ENCODE measurements at regions not wholly inside any gene's neighbourhood (a gene's known extent, or its start where the extent isn't known, plus 50 kb on each side); places are given as distances from the start of the nearest gene placed in this dataset.

DNA sequence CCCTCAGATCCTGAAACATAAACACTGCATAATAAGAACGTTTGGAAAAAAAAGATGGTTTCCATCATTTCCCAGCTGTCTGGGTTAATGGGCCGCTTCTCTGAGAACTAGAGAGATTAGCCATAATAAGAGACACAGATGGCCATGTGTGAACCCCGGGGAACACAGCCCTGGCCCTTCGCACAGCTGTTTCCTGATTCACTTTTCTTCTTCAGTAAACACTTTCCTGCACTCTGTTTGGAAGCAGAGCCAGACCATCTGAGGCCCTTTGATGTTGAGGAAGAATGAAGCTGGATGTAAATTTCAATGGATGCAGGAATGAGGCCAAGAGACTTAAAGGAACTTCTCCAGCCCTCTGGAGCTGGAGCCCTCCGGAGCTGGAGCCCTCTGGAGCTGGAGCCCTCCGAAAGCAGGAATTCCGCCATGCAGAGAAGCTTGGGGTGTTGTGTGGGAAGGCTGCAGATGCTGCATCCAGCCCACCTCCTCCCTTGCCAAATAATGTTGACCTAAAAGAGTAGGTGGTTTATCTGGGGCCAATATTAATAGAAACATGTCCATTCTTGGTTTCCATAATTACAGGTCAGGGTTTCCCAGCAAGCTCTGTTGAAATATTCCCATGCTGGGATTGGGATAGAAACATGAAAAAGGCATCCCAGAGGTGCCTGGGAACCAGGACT is 218.9 kb downstream of the NXNL2 start:
- WGBS (ENCODE audit: insufficient coverage), result 56% methylated on average over 6 of the region's 7 CpGs
- ChIA-PET CTCF (interaction anchor here (0.5 kb wide), 1 partner anchor 498 kb away, joined by 3 read pairs; no protein-coding TSS in a partner anchor), POLR2A (no interaction called here)
- H3K27ac ChIP-seq (ENCODE audit: insufficient read depth in 1 of 2, low read depth in 1 of 2, low read length in 2 of 2, poor library complexity in 1 of 2, severe bottlenecking in 2 of 2), result no peak overlapping the region
- H3K36me3 ChIP-seq (ENCODE audit: control insufficient read depth in 4 of 4, insufficient read depth in 4 of 4, low read length in 3 of 4), result no peaks in the 10 kb centered on the region
- DNase-seq, result no peak
- peaks cover 0 to 11% (median 4%) of the 10 kb centered on the region in 5 experiments for H3K9me3 ChIP-seq (ENCODE audit: control extremely low read depth in 1 of 5, control insufficient read depth in 4 of 5, insufficient read depth in 2 of 5, low read depth in 1 of 5, low read length in 4 of 5)
- no peak overlapping the region for H3K4me3 ChIP-seq (ENCODE audit: control insufficient read depth in 1 of 7, extremely low read depth in 1 of 7, insufficient read depth in 4 of 7, low read depth in 2 of 7, low read length in 6 of 7)
- peaks cover 0 to 36% (median 3%) of the 10 kb centered on the region in 5 experiments for H3K27me3 ChIP-seq (replicated peaks in 2 of 5; ENCODE audit: control insufficient read depth in 4 of 5, insufficient read depth in 5 of 5, low read length in 4 of 5)
- no peaks in the 10 kb centered on the region for H3K4me1 ChIP-seq (ENCODE audit: control extremely low read depth in 1 of 4, control insufficient read depth in 4 of 4, insufficient read depth in 4 of 4, low read length in 3 of 4)

DNA sequence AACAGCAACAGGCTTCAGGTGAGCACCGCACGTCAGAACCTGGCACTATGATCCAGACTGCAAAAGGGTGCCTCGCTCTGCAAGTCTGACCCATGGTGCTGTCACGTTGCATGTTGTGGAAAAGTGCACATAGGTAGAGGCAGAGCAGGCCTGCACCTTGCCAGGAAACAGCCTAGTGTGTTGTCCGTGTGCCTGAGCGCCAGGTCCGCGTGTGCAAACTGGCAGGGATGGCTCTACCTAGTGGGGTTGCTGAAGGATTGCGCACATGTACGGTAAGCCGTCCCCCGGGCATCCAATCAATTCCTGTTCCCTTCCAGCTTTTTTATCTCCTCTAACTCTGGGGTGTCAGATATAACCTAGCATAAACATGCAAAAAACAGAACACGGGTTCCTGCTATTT is 219.5 kb downstream of the NXNL2 start:
- no peak overlapping the region for H3K27ac ChIP-seq (ENCODE audit: insufficient read depth in 1 of 2, low read depth in 1 of 2, low read length in 2 of 2, poor library complexity in 1 of 2, severe bottlenecking in 2 of 2)
- no peaks in the 10 kb centered on the region for H3K4me1 ChIP-seq (ENCODE audit: control extremely low read depth in 1 of 4, control insufficient read depth in 4 of 4, insufficient read depth in 4 of 4, low read length in 3 of 4)
- peaks cover 0 to 36% (median 4%) of the 10 kb centered on the region in 5 experiments for H3K27me3 ChIP-seq (replicated peaks in 2 of 5; ENCODE audit: control insufficient read depth in 4 of 5, insufficient read depth in 5 of 5, low read length in 4 of 5)
- H3K9me3 ChIP-seq (ENCODE audit: control extremely low read depth in 1 of 5, control insufficient read depth in 4 of 5, insufficient read depth in 2 of 5, low read depth in 1 of 5, low read length in 4 of 5), result peaks cover 0 to 11% (median 4%) of the 10 kb centered on the region in 5 experiments
- H3K36me3 ChIP-seq (ENCODE audit: control insufficient read depth in 4 of 4, insufficient read depth in 4 of 4, low read length in 3 of 4), result no peaks in the 10 kb centered on the region
- WGBS (ENCODE audit: insufficient coverage), result 96% methylated on average over 13 of the region's 13 CpGs
- POLR2A ChIA-PET, result no interaction called here
- CTCF ChIA-PET, result no interaction called here
- no peak overlapping the region for H3K4me3 ChIP-seq (ENCODE audit: control insufficient read depth in 1 of 7, extremely low read depth in 1 of 7, insufficient read depth in 4 of 7, low read depth in 2 of 7, low read length in 6 of 7)
- no peak for DNase-seq

DNA sequence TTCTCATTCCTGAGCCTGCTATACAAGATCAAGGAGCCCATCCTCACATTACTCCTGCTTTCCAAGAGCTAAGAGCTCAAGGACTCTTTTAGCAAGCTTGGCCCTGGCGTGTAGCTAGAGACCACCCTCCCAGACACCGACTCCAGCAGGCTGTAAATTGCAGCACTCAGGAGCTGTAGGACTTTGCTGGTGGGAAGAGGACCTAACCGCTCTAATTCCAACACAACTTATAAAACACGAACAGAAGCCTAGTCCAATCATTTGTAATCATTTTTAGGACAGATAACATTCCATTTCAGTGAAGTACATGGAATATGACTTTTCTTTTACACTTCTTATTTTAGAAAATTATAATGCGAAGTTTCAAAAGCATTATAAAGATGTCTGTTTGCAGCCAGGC is 219.9 kb downstream of the NXNL2 start:
- Histone ChIP-seq H3K36me3 (ENCODE audit: control insufficient read depth in 4 of 4, insufficient read depth in 4 of 4, low read length in 3 of 4) (no peaks in the 10 kb centered on the region), H3K27me3 (replicated peaks in 2 of 5; ENCODE audit: control insufficient read depth in 4 of 5, insufficient read depth in 5 of 5, low read length in 4 of 5) (peaks cover 0 to 36% (median 4%) of the 10 kb centered on the region in 5 experiments), H3K4me3 (ENCODE audit: control insufficient read depth in 1 of 7, extremely low read depth in 1 of 7, insufficient read depth in 4 of 7, low read depth in 2 of 7, low read length in 6 of 7) (no peak overlapping the region), H3K9me3 (ENCODE audit: control extremely low read depth in 1 of 5, control insufficient read depth in 4 of 5, insufficient read depth in 2 of 5, low read depth in 1 of 5, low read length in 4 of 5) (peaks cover 0 to 11% (median 4%) of the 10 kb centered on the region in 5 experiments), H3K27ac (ENCODE audit: insufficient read depth in 1 of 2, low read depth in 1 of 2, low read length in 2 of 2, poor library complexity in 1 of 2, severe bottlenecking in 2 of 2) (no peak overlapping the region), H3K4me1 (ENCODE audit: control extremely low read depth in 1 of 4, control insufficient read depth in 4 of 4, insufficient read depth in 4 of 4, low read length in 3 of 4) (no peaks in the 10 kb centered on the region)
- POLR2A ChIA-PET, result no interaction called here
- CTCF ChIA-PET, result no interaction called here
- WGBS (ENCODE audit: insufficient coverage), result 89% methylated on average over 3 of the region's 5 CpGs
- no peak for DNase-seq

DNA sequence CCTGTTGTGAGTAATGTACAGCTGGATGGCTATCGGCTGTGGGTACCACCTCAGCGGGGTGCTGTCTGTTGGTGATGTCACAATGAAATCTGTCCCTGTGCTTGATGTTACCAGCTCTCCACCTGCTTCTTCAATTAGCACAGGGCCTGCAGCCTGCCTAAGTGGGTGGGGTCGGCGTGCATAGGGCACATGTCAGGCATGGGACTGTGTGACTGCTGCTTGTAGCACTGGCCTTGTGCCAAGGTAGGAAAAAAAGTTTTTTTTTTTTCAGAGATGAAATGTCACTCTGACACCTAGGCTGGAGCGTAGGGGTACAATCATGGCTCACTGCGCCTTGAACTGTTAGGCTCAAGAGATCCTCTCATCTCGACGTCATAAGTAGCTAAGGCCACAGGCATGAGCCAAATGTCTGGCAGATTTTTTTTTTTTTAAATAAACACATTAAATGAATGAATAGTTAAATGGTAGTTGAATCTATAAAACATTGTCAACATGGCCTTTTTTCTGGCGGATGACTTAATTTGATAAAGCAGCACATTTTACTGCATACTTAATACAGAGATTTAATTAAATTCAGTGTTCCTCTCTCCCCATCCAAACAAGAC is 222.5 kb downstream of the NXNL2 start:
- Histone ChIP-seq H3K27ac (ENCODE audit: insufficient read depth in 1 of 2, low read depth in 1 of 2, low read length in 2 of 2, poor library complexity in 1 of 2, severe bottlenecking in 2 of 2) (no peak overlapping the region), H3K4me1 (ENCODE audit: control extremely low read depth in 1 of 4, control insufficient read depth in 4 of 4, insufficient read depth in 4 of 4, low read length in 3 of 4) (no peaks in the 10 kb centered on the region), H3K27me3 (replicated peaks in 2 of 5; ENCODE audit: control insufficient read depth in 4 of 5, insufficient read depth in 5 of 5, low read length in 4 of 5) (peaks cover 0 to 35% (median 4%) of the 10 kb centered on the region in 5 experiments), H3K4me3 (ENCODE audit: control insufficient read depth in 1 of 7, extremely low read depth in 1 of 7, insufficient read depth in 4 of 7, low read depth in 2 of 7, low read length in 6 of 7) (no peak overlapping the region), H3K9me3 (ENCODE audit: control extremely low read depth in 1 of 5, control insufficient read depth in 4 of 5, insufficient read depth in 2 of 5, low read depth in 1 of 5, low read length in 4 of 5) (no peaks in the 10 kb centered on the region), H3K36me3 (ENCODE audit: control insufficient read depth in 4 of 4, insufficient read depth in 4 of 4, low read length in 3 of 4) (no peaks in the 10 kb centered on the region)
- 96% methylated on average over 5 of the region's 9 CpGs for whole genome bisulfite sequencing (ENCODE audit: insufficient coverage)
- POLR2A ChIA-PET, result no interaction called here
- CTCF ChIA-PET, result no interaction called here
- no peak for DNase-seq

DNA sequence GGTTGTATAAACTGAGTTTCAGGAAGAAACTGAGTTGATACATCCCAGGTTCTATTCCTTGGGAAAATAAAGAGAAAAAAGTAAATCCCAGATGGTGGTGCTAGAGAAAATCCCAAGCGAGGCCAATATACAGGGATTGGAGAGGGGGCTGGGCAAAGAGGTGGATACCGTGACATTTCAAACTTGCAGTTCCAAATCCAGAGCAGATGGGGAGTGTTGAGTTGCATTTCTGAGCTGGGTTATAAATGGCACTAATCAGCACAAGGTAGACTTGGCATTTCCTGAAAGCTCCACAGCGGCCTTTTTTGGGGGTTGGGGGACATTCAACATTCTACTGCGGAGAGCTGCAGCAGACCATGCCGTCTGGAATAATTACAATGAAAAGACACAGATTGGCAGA is 224.4 kb downstream of the NXNL2 start:
- ChIA-PET CTCF (no interaction called here), POLR2A (no interaction called here)
- no peak overlapping the region for H3K27ac ChIP-seq (ENCODE audit: insufficient read depth in 1 of 2, low read depth in 1 of 2, low read length in 2 of 2, poor library complexity in 1 of 2, severe bottlenecking in 2 of 2)
- no peaks in the 10 kb centered on the region for H3K36me3 ChIP-seq (ENCODE audit: control insufficient read depth in 4 of 4, insufficient read depth in 4 of 4, low read length in 3 of 4)
- H3K4me1 ChIP-seq (ENCODE audit: control extremely low read depth in 1 of 4, control insufficient read depth in 4 of 4, insufficient read depth in 4 of 4, low read length in 3 of 4), result no peaks in the 10 kb centered on the region
- whole genome bisulfite sequencing (ENCODE audit: insufficient coverage), result 94% methylated on average over 4 of the region's 5 CpGs
- no peak overlapping the region for H3K4me3 ChIP-seq (ENCODE audit: control insufficient read depth in 1 of 7, extremely low read depth in 1 of 7, insufficient read depth in 4 of 7, low read depth in 2 of 7, low read length in 6 of 7)
- no peak for DNase-seq
- peaks cover 0 to 27% (median 4%) of the 10 kb centered on the region in 5 experiments for H3K27me3 ChIP-seq (replicated peaks in 2 of 5; ENCODE audit: control insufficient read depth in 4 of 5, insufficient read depth in 5 of 5, low read length in 4 of 5)
- H3K9me3 ChIP-seq (ENCODE audit: control extremely low read depth in 1 of 5, control insufficient read depth in 4 of 5, insufficient read depth in 2 of 5, low read depth in 1 of 5, low read length in 4 of 5), result peaks cover 0 to under 1% (median 0%) of the 10 kb centered on the region in 5 experiments

DNA sequence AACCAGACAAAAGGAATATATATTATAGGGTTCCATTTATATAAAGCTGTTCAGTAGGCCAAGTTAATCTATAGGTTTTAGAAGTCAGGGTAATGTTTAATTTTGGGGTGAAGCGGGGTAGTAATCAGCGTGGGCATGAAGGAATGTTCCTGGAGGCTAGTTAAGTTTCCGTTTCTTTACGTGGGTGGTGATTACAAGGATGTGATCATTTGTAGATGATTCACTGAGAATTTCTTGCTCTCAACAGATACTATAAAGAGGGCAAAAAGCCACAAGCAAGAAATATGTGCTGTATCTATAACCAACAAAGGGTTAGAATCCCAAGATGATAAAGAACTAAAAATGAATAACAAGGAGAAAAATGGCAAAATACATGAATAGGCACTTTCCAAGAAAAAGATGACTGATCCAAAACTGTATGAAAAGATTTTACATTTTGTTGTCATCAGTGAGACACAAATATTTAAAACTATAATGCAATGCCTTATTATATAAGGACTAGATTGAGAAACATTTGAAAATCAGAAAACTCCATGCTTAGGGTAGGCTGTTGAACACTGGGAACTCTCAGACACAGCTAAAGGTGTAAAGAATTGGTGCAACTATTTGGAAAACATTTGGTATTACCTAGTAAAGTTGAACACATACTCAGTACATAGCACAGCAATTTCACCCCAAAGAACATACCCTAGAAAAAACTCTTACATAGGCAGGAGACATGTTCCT is 224.3 kb upstream of the S1PR3 start:
- WGBS (ENCODE audit: insufficient coverage), result 100% methylated on average over 2 of the region's 4 CpGs
- Histone ChIP-seq H3K27me3 (replicated peaks in 2 of 5; ENCODE audit: control insufficient read depth in 4 of 5, insufficient read depth in 5 of 5, low read length in 4 of 5) (peaks cover 0 to 10% (median 0%) of the 10 kb centered on the region in 5 experiments), H3K4me3 (ENCODE audit: control insufficient read depth in 1 of 7, extremely low read depth in 1 of 7, insufficient read depth in 4 of 7, low read depth in 2 of 7, low read length in 6 of 7) (no peak overlapping the region), H3K9me3 (ENCODE audit: control extremely low read depth in 1 of 5, control insufficient read depth in 4 of 5, insufficient read depth in 2 of 5, low read depth in 1 of 5, low read length in 4 of 5) (peaks cover 0 to 5% (median 0%) of the 10 kb centered on the region in 5 experiments), H3K27ac (ENCODE audit: insufficient read depth in 1 of 2, low read depth in 1 of 2, low read length in 2 of 2, poor library complexity in 1 of 2, severe bottlenecking in 2 of 2) (no peak overlapping the region), H3K4me1 (ENCODE audit: control extremely low read depth in 1 of 4, control insufficient read depth in 4 of 4, insufficient read depth in 4 of 4, low read length in 3 of 4) (no peaks in the 10 kb centered on the region), H3K36me3 (ENCODE audit: control insufficient read depth in 4 of 4, insufficient read depth in 4 of 4, low read length in 3 of 4) (no peaks in the 10 kb centered on the region)
- DNase-seq, result no peak
- ChIA-PET CTCF (no interaction called here), POLR2A (no interaction called here)

DNA sequence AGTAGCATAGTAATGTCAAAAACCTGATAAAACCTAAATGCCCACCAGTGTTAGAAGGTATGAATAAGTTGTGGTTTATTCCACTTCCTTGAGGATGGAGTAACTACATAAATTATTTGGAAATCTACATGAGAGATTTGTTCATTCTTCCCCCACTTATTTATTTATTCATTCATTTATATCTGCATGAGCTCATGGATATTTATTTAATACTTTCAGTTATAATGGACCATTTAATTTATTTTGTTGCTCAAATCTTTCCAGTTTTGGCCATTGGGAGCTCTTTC is 223.8 kb upstream of the S1PR3 start:
- no peaks in the 10 kb centered on the region for H3K4me1 ChIP-seq (ENCODE audit: control extremely low read depth in 1 of 4, control insufficient read depth in 4 of 4, insufficient read depth in 4 of 4, low read length in 3 of 4)
- peaks cover 0 to 5% (median 0%) of the 10 kb centered on the region in 5 experiments for H3K9me3 ChIP-seq (ENCODE audit: control extremely low read depth in 1 of 5, control insufficient read depth in 4 of 5, insufficient read depth in 2 of 5, low read depth in 1 of 5, low read length in 4 of 5)
- CTCF ChIA-PET, result no interaction called here
- no peak for DNase-seq
- no peak overlapping the region for H3K4me3 ChIP-seq (ENCODE audit: control insufficient read depth in 1 of 7, extremely low read depth in 1 of 7, insufficient read depth in 4 of 7, low read depth in 2 of 7, low read length in 6 of 7)
- H3K27me3 ChIP-seq (replicated peaks in 2 of 5; ENCODE audit: control insufficient read depth in 4 of 5, insufficient read depth in 5 of 5, low read length in 4 of 5), result peaks cover 0 to 7% (median 0%) of the 10 kb centered on the region in 5 experiments
- POLR2A ChIA-PET, result no interaction called here
- no peaks in the 10 kb centered on the region for H3K36me3 ChIP-seq (ENCODE audit: control insufficient read depth in 4 of 4, insufficient read depth in 4 of 4, low read length in 3 of 4)
- no peak overlapping the region for H3K27ac ChIP-seq (ENCODE audit: insufficient read depth in 1 of 2, low read depth in 1 of 2, low read length in 2 of 2, poor library complexity in 1 of 2, severe bottlenecking in 2 of 2)
